ENCODE measurements at regions not wholly inside any gene's neighbourhood (a gene's known extent, or its start where the extent isn't known, plus 50 kb on each side); places are given as distances from the start of the nearest gene placed in this dataset.
"Not testable (repeated sequence)": the region's sequence is repeated elsewhere in the genome, so short reads cannot be mapped to it uniquely, and the experiment has no call there.

DNA sequence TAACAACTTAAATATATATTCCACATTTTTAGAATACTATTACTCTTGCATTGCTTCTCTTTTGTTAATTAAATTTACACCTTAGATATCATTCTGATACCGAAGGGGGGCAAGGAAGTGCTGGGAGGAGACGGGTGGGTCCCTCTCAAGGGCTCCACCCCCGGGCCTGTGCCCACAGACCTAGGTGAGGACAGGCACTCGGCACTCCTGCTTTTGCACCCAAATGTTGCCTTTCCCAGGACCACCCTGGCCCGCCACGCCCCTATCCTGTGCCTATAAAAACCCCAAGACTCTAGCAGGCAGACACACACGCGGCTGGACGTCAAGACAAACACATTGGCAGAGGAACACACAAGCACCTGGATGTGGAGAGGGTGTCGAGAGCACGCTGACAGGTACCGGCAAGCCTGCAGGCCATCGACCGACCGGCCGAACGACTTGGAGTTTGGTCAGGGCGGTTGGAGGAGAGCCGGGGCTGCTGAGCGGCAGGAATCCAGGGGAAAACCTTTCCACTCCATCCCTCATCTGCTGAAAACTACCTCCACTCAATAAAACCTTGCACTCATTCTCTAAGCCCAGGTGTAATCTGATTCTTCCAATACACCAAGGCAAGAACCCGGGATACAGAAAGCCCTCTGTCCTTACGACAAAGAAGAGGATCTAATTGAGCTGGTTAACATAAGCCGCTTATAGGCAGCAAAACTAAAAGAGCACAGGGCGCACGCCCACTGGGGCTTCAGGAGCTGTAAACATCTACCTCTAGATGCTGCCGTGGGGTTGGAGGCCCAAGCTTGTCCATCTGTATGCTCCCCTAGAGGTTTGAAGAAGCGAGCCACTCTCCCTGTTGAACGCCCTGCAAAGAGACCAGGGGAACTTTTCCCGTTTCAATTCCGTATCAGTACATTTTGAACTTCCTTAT, 197.4 kb upstream of the PRSS16 start:
- H3K36me3 ChIP-seq (ENCODE audit: control insufficient read depth in 5 of 5, insufficient read depth in 5 of 5, low read length in 5 of 5) = no peaks in the 10 kb centered on the region
- H3K9me3 ChIP-seq (ENCODE audit: control insufficient read depth in 5 of 5, low read length in 5 of 5) = peaks cover 0 to 3% (median 0%) of the 10 kb centered on the region in 5 donors
- H3K4me3 ChIP-seq (ENCODE audit: low read depth in 1 of 5, low read length in 5 of 5) = no peak overlapping the region
- no peak overlapping the region for H3K27ac ChIP-seq (ENCODE audit: low read depth, low read length)
- no peak overlapping the region for H3K9ac ChIP-seq (ENCODE audit: low read length in 5 of 5)
- H3K4me1 ChIP-seq (ENCODE audit: control insufficient read depth in 5 of 5, insufficient read depth in 5 of 5, low read length in 5 of 5) = no peaks in the 10 kb centered on the region
- H3K27me3 ChIP-seq (ENCODE audit: control insufficient read depth in 5 of 5, insufficient read depth in 4 of 5, low read length in 5 of 5) = peaks cover 0 to 6% (median 0%) of the 10 kb centered on the region in 5 donors

DNA sequence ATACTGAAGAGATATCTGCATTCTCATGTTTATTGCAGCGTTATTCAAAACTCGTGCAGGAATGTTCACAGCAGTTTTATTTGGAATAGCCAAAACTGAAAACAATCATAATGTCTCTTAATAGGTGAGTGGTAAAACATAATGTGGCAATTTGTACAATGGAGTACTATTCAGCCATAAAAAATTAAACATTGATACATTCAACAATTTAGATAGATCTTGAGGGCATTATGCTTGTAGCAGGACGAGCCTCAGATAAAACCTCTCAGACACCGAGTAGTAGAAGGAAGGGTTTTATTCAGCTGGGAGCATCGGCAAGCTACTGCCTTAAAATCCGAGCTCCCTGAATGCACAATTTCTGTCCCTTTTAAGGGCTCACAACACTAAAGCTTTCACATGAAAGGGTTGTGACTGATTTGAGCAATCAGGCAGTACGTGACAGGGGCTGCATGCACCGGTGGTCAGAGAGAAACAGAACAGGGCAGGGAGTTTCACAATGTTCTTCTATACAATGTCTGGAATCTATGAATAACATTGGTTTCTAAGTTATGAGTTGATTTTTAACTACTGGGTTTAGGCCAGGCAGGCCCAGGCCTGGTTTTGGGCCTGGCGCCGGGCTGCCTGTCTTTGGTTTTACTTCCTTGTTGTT, 195.3 kb upstream of the PRSS16 start:
- H3K4me1 ChIP-seq (ENCODE audit: control insufficient read depth in 5 of 5, insufficient read depth in 5 of 5, low read length in 5 of 5); H3K27me3 ChIP-seq (ENCODE audit: control insufficient read depth in 5 of 5, insufficient read depth in 4 of 5, low read length in 5 of 5); H3K9ac ChIP-seq (ENCODE audit: low read length in 5 of 5); H3K36me3 ChIP-seq (ENCODE audit: control insufficient read depth in 5 of 5, insufficient read depth in 5 of 5, low read length in 5 of 5); H3K27ac ChIP-seq (ENCODE audit: low read depth, low read length); H3K4me3 ChIP-seq (ENCODE audit: low read depth in 1 of 5, low read length in 5 of 5); H3K9me3 ChIP-seq (ENCODE audit: control insufficient read depth in 5 of 5, low read length in 5 of 5): not testable (repeated sequence)

DNA sequence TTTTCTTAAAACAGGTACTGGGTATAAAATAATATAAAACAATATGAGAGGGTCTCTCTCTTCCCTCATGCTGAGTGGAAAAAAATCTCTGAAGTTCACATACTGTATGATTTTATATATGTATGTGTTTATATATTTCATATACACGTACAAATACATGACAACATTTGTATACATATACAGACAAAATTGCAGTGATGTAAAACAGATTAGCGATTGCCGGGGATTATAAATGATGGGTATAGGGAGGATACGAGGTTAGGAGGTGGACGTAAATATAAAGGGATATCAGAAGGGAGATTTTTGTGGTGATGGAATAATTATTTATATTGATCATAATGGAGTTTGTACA, 194.8 kb upstream of the PRSS16 start:
- Histone ChIP-seq H3K9ac (ENCODE audit: low read length in 5 of 5) (no peak overlapping the region), H3K4me3 (ENCODE audit: low read depth in 1 of 5, low read length in 5 of 5) (no peak overlapping the region), H3K36me3 (ENCODE audit: control insufficient read depth in 5 of 5, insufficient read depth in 5 of 5, low read length in 5 of 5) (no peaks in the 10 kb centered on the region), H3K4me1 (ENCODE audit: control insufficient read depth in 5 of 5, insufficient read depth in 5 of 5, low read length in 5 of 5) (no peaks in the 10 kb centered on the region), H3K27me3 (ENCODE audit: control insufficient read depth in 5 of 5, insufficient read depth in 4 of 5, low read length in 5 of 5) (peaks cover 0 to 6% (median 0%) of the 10 kb centered on the region in 5 donors), H3K27ac (ENCODE audit: low read depth, low read length) (no peak overlapping the region), H3K9me3 (ENCODE audit: control insufficient read depth in 5 of 5, low read length in 5 of 5) (peaks cover 0 to 3% (median 0%) of the 10 kb centered on the region in 5 donors)

DNA sequence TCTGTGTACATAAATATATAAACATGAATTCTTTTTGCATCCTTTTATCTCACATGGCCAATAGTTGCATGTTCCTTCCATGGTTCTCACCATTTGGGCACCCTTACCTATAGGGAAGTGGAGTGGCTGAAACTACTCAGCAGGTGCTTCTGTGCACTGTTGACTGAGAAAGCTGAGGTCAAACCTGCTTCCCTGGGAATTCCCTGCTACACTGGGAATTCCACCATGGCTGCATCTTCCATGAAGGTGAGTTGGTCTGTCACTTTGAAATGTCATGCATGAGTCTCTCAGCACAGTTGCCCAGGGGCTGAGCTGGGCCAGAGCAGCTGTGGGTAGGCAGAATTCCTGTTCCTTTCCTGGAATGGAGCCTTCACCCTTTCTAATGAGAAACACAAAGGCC, 193.8 kb upstream of the PRSS16 start:
- H3K27ac ChIP-seq (ENCODE audit: low read depth, low read length) = no peak overlapping the region
- no peaks in the 10 kb centered on the region for H3K4me1 ChIP-seq (ENCODE audit: control insufficient read depth in 5 of 5, insufficient read depth in 5 of 5, low read length in 5 of 5)
- H3K4me3 ChIP-seq (ENCODE audit: low read depth in 1 of 5, low read length in 5 of 5) = no peak overlapping the region
- no peaks in the 10 kb centered on the region for H3K36me3 ChIP-seq (ENCODE audit: control insufficient read depth in 5 of 5, insufficient read depth in 5 of 5, low read length in 5 of 5)
- H3K9ac ChIP-seq (ENCODE audit: low read length in 5 of 5) = no peak overlapping the region
- H3K27me3 ChIP-seq (ENCODE audit: control insufficient read depth in 5 of 5, insufficient read depth in 4 of 5, low read length in 5 of 5) = peaks cover 0 to 6% (median 0%) of the 10 kb centered on the region in 5 donors
- H3K9me3 ChIP-seq (ENCODE audit: control insufficient read depth in 5 of 5, low read length in 5 of 5) = peaks cover 0 to 3% (median 0%) of the 10 kb centered on the region in 5 donors

DNA sequence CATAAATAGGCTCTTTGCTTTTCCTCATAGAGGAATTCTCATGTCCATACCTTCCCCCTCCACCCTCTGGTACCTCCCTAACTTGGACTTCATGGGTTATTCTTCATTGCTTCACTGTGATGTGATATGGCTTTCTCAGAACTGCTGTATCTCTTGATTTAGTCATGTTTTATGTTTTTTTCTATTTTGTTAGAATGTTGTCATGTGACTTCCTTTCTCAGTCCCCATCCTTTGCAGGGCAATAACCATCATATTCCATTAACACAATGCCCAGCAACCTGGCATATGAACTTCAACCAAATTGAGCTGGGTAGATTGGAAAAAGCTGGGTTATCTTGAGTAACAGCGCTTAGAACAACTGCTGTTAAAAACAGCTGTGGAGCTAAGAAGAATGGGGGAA, 190.9 kb upstream of the PRSS16 start:
- no peak overlapping the region for H3K27ac ChIP-seq (ENCODE audit: low read depth, low read length)
- no peaks in the 10 kb centered on the region for H3K27me3 ChIP-seq (ENCODE audit: control insufficient read depth in 5 of 5, insufficient read depth in 4 of 5, low read length in 5 of 5)
- H3K4me3 ChIP-seq (ENCODE audit: low read depth in 1 of 5, low read length in 5 of 5) = no peak overlapping the region
- H3K4me1 ChIP-seq (ENCODE audit: control insufficient read depth in 5 of 5, insufficient read depth in 5 of 5, low read length in 5 of 5) = no peaks in the 10 kb centered on the region
- H3K9me3 ChIP-seq (ENCODE audit: control insufficient read depth in 5 of 5, low read length in 5 of 5) = no peaks in the 10 kb centered on the region
- H3K36me3 ChIP-seq (ENCODE audit: control insufficient read depth in 5 of 5, insufficient read depth in 5 of 5, low read length in 5 of 5) = no peaks in the 10 kb centered on the region
- H3K9ac ChIP-seq (ENCODE audit: low read length in 5 of 5) = no peak overlapping the region

DNA sequence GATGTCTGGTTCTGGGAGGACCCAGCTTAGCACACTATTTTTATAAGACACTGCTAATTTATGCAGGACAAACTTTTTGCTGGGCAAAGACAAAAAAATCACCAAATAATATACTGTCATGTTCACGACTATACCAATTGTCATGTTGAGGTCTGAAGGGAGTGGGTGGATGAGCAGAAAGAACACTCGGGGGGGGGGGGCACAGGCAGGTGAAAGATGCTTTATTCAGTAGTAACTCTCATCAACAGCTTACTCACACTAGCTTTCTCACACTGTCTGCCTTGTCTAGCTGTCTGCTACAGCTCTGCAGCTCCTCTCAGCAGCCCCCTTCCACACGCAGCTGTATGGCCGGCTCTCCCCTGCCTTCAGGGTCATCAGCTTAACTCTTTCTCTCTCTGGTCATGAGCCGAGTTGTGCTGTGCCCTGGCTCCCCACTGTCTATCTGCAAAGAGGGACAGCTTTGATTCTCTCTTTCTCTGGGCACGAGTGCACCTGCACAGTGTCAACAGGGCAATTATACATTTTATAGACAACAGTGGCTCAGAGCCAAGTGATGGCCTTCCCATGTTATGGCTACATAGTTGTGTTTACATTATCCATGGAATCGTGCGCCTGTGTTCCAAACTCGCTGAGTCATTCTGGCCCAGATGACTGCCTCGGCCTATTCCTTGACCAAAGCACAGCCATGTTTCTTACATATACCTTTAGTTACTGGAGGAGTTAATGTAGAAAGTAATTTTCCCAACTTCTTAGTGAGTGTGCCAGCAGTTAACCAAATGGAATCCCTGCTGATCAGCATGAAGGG, 187.7 kb upstream of the PRSS16 start:
- Histone ChIP-seq H3K9me3 (ENCODE audit: control insufficient read depth in 5 of 5, low read length in 5 of 5) (no peaks in the 10 kb centered on the region), H3K27me3 (ENCODE audit: control insufficient read depth in 5 of 5, insufficient read depth in 4 of 5, low read length in 5 of 5) (no peaks in the 10 kb centered on the region), H3K27ac (ENCODE audit: low read depth, low read length) (no peak overlapping the region)

DNA sequence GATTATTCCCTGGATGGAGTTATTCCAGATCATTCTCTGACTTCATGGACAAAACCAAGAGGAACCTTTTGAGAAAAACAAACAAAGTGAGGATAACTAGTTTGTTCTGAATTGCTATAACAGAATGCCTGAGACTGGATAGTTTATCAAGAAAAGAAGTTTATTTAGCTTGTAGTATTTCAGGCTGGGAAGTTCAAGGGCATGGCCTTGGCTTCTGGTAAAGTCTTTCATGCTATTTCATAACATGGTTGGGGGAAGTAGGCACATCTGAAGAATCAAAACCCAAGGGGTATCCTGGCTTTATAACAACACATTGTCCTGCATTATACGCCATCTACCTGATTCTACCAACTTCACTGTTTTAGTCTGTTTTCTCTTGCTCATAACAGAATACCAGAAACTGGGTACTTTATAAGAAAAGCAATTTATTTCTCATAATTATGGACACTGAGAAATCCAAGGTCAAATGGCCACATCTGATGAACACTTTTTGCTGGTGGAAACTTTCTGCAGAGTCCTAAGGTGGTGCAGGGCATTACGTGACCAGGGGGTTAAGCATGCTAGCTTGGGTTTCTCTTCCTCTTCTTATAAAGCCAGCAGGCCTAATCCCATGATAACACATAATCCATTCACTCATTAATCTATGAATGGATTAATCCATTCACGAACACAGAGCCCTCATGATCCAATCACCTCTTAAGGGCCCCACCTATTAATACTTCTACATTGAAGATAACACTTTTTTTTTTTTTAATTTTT, 186.1 kb upstream of the PRSS16 start:
- no peaks in the 10 kb centered on the region for H3K9me3 ChIP-seq (ENCODE audit: control insufficient read depth in 5 of 5, low read length in 5 of 5)
- H3K4me3 ChIP-seq (ENCODE audit: low read depth in 1 of 5, low read length in 5 of 5) = no peak overlapping the region
- no peak overlapping the region for H3K27ac ChIP-seq (ENCODE audit: low read depth, low read length)
- peaks cover 0 to 4% (median 0%) of the 10 kb centered on the region in 5 donors for H3K27me3 ChIP-seq (ENCODE audit: control insufficient read depth in 5 of 5, insufficient read depth in 4 of 5, low read length in 5 of 5)
- no peak overlapping the region for H3K9ac ChIP-seq (ENCODE audit: low read length in 5 of 5)
- H3K36me3 ChIP-seq (ENCODE audit: control insufficient read depth in 5 of 5, insufficient read depth in 5 of 5, low read length in 5 of 5) = no peaks in the 10 kb centered on the region
- no peaks in the 10 kb centered on the region for H3K4me1 ChIP-seq (ENCODE audit: control insufficient read depth in 5 of 5, insufficient read depth in 5 of 5, low read length in 5 of 5)

More for the DNA sequence above, 187.7 kb upstream of the PRSS16 start:
- Histone ChIP-seq H3K9ac (ENCODE audit: low read length in 5 of 5) (no peak overlapping the region), H3K36me3 (ENCODE audit: control insufficient read depth in 5 of 5, insufficient read depth in 5 of 5, low read length in 5 of 5) (no peaks in the 10 kb centered on the region), H3K4me1 (ENCODE audit: control insufficient read depth in 5 of 5, insufficient read depth in 5 of 5, low read length in 5 of 5) (no peaks in the 10 kb centered on the region), H3K4me3 (ENCODE audit: low read depth in 1 of 5, low read length in 5 of 5) (no peak overlapping the region)

DNA sequence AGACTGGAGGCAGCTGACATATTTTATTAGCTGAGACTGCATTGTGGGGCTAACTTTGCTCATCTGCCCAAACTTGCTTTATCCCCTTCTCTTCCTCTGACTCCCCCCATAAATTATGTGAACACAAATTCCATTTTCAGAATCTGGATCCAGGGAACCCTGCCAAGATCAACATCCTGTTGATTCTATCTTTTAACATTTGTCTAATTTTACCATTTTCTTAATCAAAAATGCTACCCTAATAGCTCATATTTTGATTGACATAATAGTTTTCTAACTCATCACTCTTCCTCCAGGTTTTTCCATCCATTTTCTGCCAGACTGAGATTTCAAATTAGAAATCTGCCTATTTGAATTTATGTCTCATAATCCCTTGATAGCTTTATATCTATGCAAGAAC, 184.7 kb upstream of the PRSS16 start:
- H3K27ac ChIP-seq (ENCODE audit: low read depth, low read length) = no peak overlapping the region
- H3K27me3 ChIP-seq (ENCODE audit: control insufficient read depth in 5 of 5, insufficient read depth in 4 of 5, low read length in 5 of 5) = peaks cover 0 to 4% (median 0%) of the 10 kb centered on the region in 5 donors
- no peaks in the 10 kb centered on the region for H3K36me3 ChIP-seq (ENCODE audit: control insufficient read depth in 5 of 5, insufficient read depth in 5 of 5, low read length in 5 of 5)
- no peaks in the 10 kb centered on the region for H3K4me1 ChIP-seq (ENCODE audit: control insufficient read depth in 5 of 5, insufficient read depth in 5 of 5, low read length in 5 of 5)
- H3K9ac ChIP-seq (ENCODE audit: low read length in 5 of 5) = no peak overlapping the region
- no peak overlapping the region for H3K4me3 ChIP-seq (ENCODE audit: low read depth in 1 of 5, low read length in 5 of 5)
- no peaks in the 10 kb centered on the region for H3K9me3 ChIP-seq (ENCODE audit: control insufficient read depth in 5 of 5, low read length in 5 of 5)

DNA sequence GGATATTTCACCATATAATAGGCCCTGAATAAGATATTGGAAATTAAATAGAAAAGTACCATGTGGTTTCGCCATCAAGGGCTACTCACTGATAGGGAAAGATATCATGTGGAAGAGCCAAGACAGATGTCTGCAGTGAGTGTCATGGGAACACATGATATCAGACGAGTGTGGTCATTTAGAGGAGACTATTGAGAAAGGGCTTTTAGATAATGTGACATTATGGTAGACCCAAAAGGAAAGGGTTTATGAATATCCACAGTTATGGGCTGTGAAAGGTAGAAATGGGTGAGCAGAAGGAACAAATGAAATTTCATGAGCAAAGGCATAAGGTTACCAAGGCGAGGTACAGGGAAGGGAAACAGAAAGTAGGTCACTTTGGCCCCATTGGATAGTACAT, 182.3 kb upstream of the PRSS16 start:
- no peaks in the 10 kb centered on the region for H3K36me3 ChIP-seq (ENCODE audit: control insufficient read depth in 5 of 5, insufficient read depth in 5 of 5, low read length in 5 of 5)
- H3K4me1 ChIP-seq (ENCODE audit: control insufficient read depth in 5 of 5, insufficient read depth in 5 of 5, low read length in 5 of 5) = no peaks in the 10 kb centered on the region
- H3K27me3 ChIP-seq (ENCODE audit: control insufficient read depth in 5 of 5, insufficient read depth in 4 of 5, low read length in 5 of 5) = peaks cover 0 to 4% (median under 1%) of the 10 kb centered on the region in 5 donors
- H3K27ac ChIP-seq (ENCODE audit: low read depth, low read length) = no peak overlapping the region
- no peak overlapping the region for H3K4me3 ChIP-seq (ENCODE audit: low read depth in 1 of 5, low read length in 5 of 5)
- no peak overlapping the region for H3K9ac ChIP-seq (ENCODE audit: low read length in 5 of 5)
- H3K9me3 ChIP-seq (ENCODE audit: control insufficient read depth in 5 of 5, low read length in 5 of 5) = no peaks in the 10 kb centered on the region
